ENCODE measurements at regions not wholly inside any gene's neighbourhood (a gene's known extent, or its start where the extent isn't known, plus 50 kb on each side); places are given as distances from the start of the nearest gene placed in this dataset.

GRCh38 chr6:145252737-145253136, 482.6 kb downstream of the EPM2A start:
- Histone ChIP-seq H3K9me3 (ENCODE audit: control insufficient read depth, insufficient read depth, low read length) (no peaks in the 10 kb centered on the region), H4K20me1 (ENCODE audit: control insufficient read depth, insufficient read depth, low read depth, low read length) (no peaks in the 10 kb centered on the region; the same call in 1 of the 2 replicates), H3K4me2 (ENCODE audit: low read length) (no peak overlapping the region), H3K36me3 (ENCODE audit: control insufficient read depth, low read length) (no peaks in the 10 kb centered on the region), H3K27ac (ENCODE audit: low read depth, low read length) (no peak overlapping the region), H3F3A (ENCODE audit: control insufficient read depth, insufficient read depth) (no peaks in the 10 kb centered on the region), H3K9me2 (replicated peaks; ENCODE audit: control insufficient read depth, low read length) (no peaks in the 10 kb centered on the region), H3K27me3 (ENCODE audit: control insufficient read depth, low read length) (no peaks in the 10 kb centered on the region), H3K79me2 (ENCODE audit: control insufficient read depth, low read length) (no peaks in the 10 kb centered on the region), H3K4me1 (ENCODE audit: control insufficient read depth, low read length) (no peaks in the 10 kb centered on the region), H3K4me3 (ENCODE audit: low read length) (no peak overlapping the region)
- TF ChIP-seq, protein P1, sequence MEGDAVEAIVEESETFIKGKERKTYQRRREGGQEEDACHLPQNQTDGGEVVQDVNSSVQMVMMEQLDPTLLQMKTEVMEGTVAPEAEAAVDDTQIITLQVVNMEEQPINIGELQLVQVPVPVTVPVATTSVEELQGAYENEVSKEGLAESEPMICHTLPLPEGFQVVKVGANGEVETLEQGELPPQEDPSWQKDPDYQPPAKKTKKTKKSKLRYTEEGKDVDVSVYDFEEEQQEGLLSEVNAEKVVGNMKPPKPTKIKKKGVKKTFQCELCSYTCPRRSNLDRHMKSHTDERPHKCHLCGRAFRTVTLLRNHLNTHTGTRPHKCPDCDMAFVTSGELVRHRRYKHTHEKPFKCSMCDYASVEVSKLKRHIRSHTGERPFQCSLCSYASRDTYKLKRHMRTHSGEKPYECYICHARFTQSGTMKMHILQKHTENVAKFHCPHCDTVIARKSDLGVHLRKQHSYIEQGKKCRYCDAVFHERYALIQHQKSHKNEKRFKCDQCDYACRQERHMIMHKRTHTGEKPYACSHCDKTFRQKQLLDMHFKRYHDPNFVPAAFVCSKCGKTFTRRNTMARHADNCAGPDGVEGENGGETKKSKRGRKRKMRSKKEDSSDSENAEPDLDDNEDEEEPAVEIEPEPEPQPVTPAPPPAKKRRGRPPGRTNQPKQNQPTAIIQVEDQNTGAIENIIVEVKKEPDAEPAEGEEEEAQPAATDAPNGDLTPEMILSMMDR (IDR thresholded peaks at IDR 0.05; ENCODE audit: low read depth, low read length, poor library complexity, severe bottlenecking) = no peak
- no peak for TF ChIP-seq EZH2phosphoT487 (IDR thresholded peaks at IDR 0.05; ENCODE audit: borderline replicate concordance, low read length)

GRCh38 chr6:145254649-145255401, 480.5 kb downstream of the EPM2A start:
- H4K20me1 ChIP-seq (ENCODE audit: control insufficient read depth, insufficient read depth, low read depth, low read length) = no peaks in the 10 kb centered on the region; the same call in 1 of the 2 replicates

DNA sequence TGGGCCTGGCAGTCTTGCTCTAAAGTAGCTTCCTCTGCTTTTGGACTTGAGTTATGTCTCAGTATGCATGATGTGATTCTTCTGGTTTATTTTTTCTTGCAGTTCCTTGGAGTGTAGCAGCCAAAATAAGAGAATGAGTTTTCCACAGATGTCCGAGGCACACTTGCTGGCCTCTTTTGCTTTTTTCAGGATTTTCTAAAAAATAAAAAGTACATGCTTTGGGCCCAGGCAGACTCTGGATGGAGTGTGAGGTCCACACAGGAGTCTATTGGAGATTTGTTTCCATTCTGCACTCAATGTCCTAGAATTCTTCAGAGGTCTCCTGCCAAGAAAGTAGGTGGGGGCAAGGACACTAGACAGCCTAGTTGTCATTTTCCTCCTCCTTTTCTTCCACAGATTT, 477.6 kb downstream of the EPM2A start:
- H3F3A ChIP-seq (ENCODE audit: control insufficient read depth, insufficient read depth) = no peaks in the 10 kb centered on the region
- H3K9me3 ChIP-seq (ENCODE audit: control insufficient read depth, insufficient read depth, low read length) = no peaks in the 10 kb centered on the region
- no peaks in the 10 kb centered on the region for H3K36me3 ChIP-seq (ENCODE audit: control insufficient read depth, low read length)
- H4K20me1 ChIP-seq (ENCODE audit: control insufficient read depth, insufficient read depth, low read depth, low read length) = no peaks in the 10 kb centered on the region; the same call in 1 of the 2 replicates
- no peaks in the 10 kb centered on the region for H3K79me2 ChIP-seq (ENCODE audit: control insufficient read depth, low read length)
- no peak overlapping the region for H3K27ac ChIP-seq (ENCODE audit: low read depth, low read length)
- no peak overlapping the region for H3K4me3 ChIP-seq (ENCODE audit: low read length)
- H3K27me3 ChIP-seq (ENCODE audit: control insufficient read depth, low read length) = no peaks in the 10 kb centered on the region
- no peak for TF ChIP-seq EZH2phosphoT487 (IDR thresholded peaks at IDR 0.05; ENCODE audit: borderline replicate concordance, low read length)
- TF ChIP-seq, protein P1 (IDR thresholded peaks at IDR 0.05; ENCODE audit: low read depth, low read length, poor library complexity, severe bottlenecking) = no peak
- no peak overlapping the region for H3K4me2 ChIP-seq (ENCODE audit: low read length)
- H3K9me2 ChIP-seq (replicated peaks; ENCODE audit: control insufficient read depth, low read length) = no peaks in the 10 kb centered on the region
- no peaks in the 10 kb centered on the region for H3K4me1 ChIP-seq (ENCODE audit: control insufficient read depth, low read length)

More at GRCh38 chr6:145254649-145255401, 480.5 kb downstream of the EPM2A start:
- Histone ChIP-seq H3K4me2 (ENCODE audit: low read length) (no peak overlapping the region), H3K9me2 (replicated peaks; ENCODE audit: control insufficient read depth, low read length) (no peaks in the 10 kb centered on the region), H3F3A (ENCODE audit: control insufficient read depth, insufficient read depth) (no peaks in the 10 kb centered on the region), H3K36me3 (ENCODE audit: control insufficient read depth, low read length) (no peaks in the 10 kb centered on the region), H3K4me1 (ENCODE audit: control insufficient read depth, low read length) (no peaks in the 10 kb centered on the region), H3K9me3 (ENCODE audit: control insufficient read depth, insufficient read depth, low read length) (no peaks in the 10 kb centered on the region), H3K4me3 (ENCODE audit: low read length) (no peak overlapping the region), H3K27me3 (ENCODE audit: control insufficient read depth, low read length) (no peaks in the 10 kb centered on the region), H3K79me2 (ENCODE audit: control insufficient read depth, low read length) (no peaks in the 10 kb centered on the region), H3K27ac (ENCODE audit: low read depth, low read length) (no peak overlapping the region)
- no peak for TF ChIP-seq EZH2phosphoT487 (IDR thresholded peaks at IDR 0.05; ENCODE audit: borderline replicate concordance, low read length)
- TF ChIP-seq, protein P1 (IDR thresholded peaks at IDR 0.05; ENCODE audit: low read depth, low read length, poor library complexity, severe bottlenecking) = no peak
